DOHH2 (cell line): ENCODE measurements at regions not wholly inside any gene's neighbourhood (a gene's known extent, or its start where the extent isn't known, plus 50 kb on each side); places are given as distances from the start of the nearest gene placed in this dataset.

Experiments used
- EZH2phosphoT487 ChIP-seq: fragments of 200-600 bp; sonication (generic); IDR thresholded peaks from 2 replicates; pipeline ENCODE4 v1.6.1; 2017; ENCODE audit warnings: borderline replicate concordance, mild to moderate bottlenecking, antibody characterized with exemption, low read length, moderate library complexity, mixed read lengths
- TF ChIP-seq, protein P1 (sequence below): fragments of 200-600 bp; sonication (generic); IDR thresholded peaks from one replicate; pipeline ENCODE4 v1.5.1; 2014; ENCODE audit warnings: antibody characterized with exemption, mild to moderate bottlenecking, low read depth, low read length; ENCODE audit not compliant: poor library complexity, severe bottlenecking

DNA sequence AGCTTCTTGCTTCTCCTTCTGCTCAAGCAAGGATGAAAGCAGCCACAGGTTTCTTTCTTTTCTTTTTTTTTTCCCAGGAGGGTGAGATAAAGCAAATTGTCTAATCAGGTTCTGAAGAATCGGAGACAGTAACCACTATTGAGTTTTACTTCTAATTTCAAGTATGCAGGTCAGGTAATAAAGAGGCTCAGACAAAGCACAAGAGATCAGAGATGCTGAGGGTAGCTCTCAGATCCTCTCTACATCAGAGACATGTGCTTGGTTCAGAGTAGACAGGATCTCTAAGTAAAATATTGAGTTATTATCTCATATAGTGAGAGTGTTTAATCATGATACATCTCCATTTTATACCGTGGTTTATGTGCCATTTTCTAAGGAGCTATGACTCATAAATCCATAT is 168.5 kb downstream of the NFKBIZ start:
- TF ChIP-seq, protein P1, sequence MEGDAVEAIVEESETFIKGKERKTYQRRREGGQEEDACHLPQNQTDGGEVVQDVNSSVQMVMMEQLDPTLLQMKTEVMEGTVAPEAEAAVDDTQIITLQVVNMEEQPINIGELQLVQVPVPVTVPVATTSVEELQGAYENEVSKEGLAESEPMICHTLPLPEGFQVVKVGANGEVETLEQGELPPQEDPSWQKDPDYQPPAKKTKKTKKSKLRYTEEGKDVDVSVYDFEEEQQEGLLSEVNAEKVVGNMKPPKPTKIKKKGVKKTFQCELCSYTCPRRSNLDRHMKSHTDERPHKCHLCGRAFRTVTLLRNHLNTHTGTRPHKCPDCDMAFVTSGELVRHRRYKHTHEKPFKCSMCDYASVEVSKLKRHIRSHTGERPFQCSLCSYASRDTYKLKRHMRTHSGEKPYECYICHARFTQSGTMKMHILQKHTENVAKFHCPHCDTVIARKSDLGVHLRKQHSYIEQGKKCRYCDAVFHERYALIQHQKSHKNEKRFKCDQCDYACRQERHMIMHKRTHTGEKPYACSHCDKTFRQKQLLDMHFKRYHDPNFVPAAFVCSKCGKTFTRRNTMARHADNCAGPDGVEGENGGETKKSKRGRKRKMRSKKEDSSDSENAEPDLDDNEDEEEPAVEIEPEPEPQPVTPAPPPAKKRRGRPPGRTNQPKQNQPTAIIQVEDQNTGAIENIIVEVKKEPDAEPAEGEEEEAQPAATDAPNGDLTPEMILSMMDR, result no peak
- TF ChIP-seq EZH2phosphoT487, result no peak
